ENCODE measurements at regions not wholly inside any gene's neighbourhood (a gene's known extent, or its start where the extent isn't known, plus 50 kb on each side); places are given as distances from the start of the nearest gene placed in this dataset.

GRCh38 chr2:67204349-67204748 is 192.8 kb upstream of the ETAA1 start:
- TF ChIP-seq CTCF (IDR thresholded peaks at IDR 0.05; ENCODE audit: low read depth, low read length, poor library complexity, severe bottlenecking) (no peak), EZH2phosphoT487 (IDR thresholded peaks at IDR 0.05; ENCODE audit: borderline replicate concordance, low read length) (no peak)
